K562 (cell line): ENCODE measurements at regions not wholly inside any gene's neighbourhood (a gene's known extent, or its start where the extent isn't known, plus 50 kb on each side); places are given as distances from the start of the nearest gene placed in this dataset.

Experiments
- ATAC-seq: fragments of 200-7000 bp; cut with Tn5 transposase; 3 replicates; pipeline ENCODE4 v1.9.1; 2020; ENCODE audit warnings: moderate library complexity
- BruUV-seq: library from RNA; stranded (reverse); fragments of 400-500 nt; replicated peaks from 2 replicates; lab custom pipeline; 2021; lab: Mats Ljungman, UMichigan
- CTCF ChIA-PET: fragments of 300-600 bp; formaldehyde crosslinking; extraction: SDS; loops from one replicate; lab custom pipeline; 2021; ENCODE audit warnings: low intra/inter-chr PET ratio; lab: Yijun Ruan, JAX
- POLR2A ChIA-PET: fragments of 300-600, 350-650 bp; sonication (Branson Sonifier 250); formaldehyde crosslinking; extraction: SDS; loops from one replicate; lab custom pipeline; 2021; ENCODE audit warnings: antibody characterized with exemption, inconsistent platforms; lab: Yijun Ruan, JAX
- DNase-seq, 4 experiments: peaks; one replicate each; pipeline versions ENCODE4 v3.0.0 to v3.0.0-alpha.2; 2011 to 2018; ENCODE audit warnings: low spot score in 3 of 4, mixed read lengths in 3 of 4; ENCODE audit errors: extremely low read depth in 1 of 4
- FAIRE-seq: peaks from 2 replicates; lab custom pipeline; 2011; peaks lifted over from hg19 to GRCh38; lab: Jason Lieb, UNC
- H2AFZ ChIP-seq: 2 replicates; pipeline ENCODE4 v1.6.0; 2011; ENCODE audit warnings: low read depth, low read length, control low read depth, inconsistent platforms
- H3K27ac ChIP-seq: fragments of 200-600 bp; 3 replicates; pipeline ENCODE4 v1.8.0; 2011; ENCODE audit warnings: low read depth, mild to moderate bottlenecking, control low read depth, inconsistent platforms, low read length, moderate library complexity, mixed read lengths; ENCODE audit errors: extremely low read depth
- H3K27me3 ChIP-seq, 2 experiments: fragments of 300-600 bp in 1 of 2; 2 replicates in 1 of 2; 3 replicates in 1 of 2; pipeline versions ENCODE4 v1.6.0 to v1.8.0; 2011; ENCODE audit warnings: inconsistent platforms in 2 of 2, low read length in 2 of 2, mild to moderate bottlenecking in 1 of 2, mixed read lengths in 1 of 2, moderate library complexity in 1 of 2; ENCODE audit not compliant: control insufficient read depth in 2 of 2, insufficient read depth in 2 of 2
- H3K36me3 ChIP-seq: fragments of 300-600 bp; 3 replicates; pipeline ENCODE4 v1.8.0; 2011; ENCODE audit warnings: mild to moderate bottlenecking, low read length, inconsistent platforms; ENCODE audit not compliant: control insufficient read depth, insufficient read depth
- H3K4me1 ChIP-seq, 2 experiments: fragments of 200-600 bp in 1 of 2; replicated peaks in 1 of 2; 2 replicates in 1 of 2; 3 replicates in 1 of 2; pipeline versions ENCODE4 v1.5.1 to v1.8.0; 2011; ENCODE audit warnings: inconsistent platforms in 2 of 2, low read length in 2 of 2, mild to moderate bottlenecking in 1 of 2, mixed read lengths in 1 of 2, moderate library complexity in 1 of 2; ENCODE audit not compliant: control insufficient read depth in 2 of 2, insufficient read depth in 2 of 2
- H3K4me2 ChIP-seq: 2 replicates; pipeline ENCODE4 v1.6.1; 2011; ENCODE audit warnings: low read length, control low read depth, inconsistent platforms, mixed read lengths; ENCODE audit not compliant: insufficient read depth
- H3K4me3 ChIP-seq: fragments of 200-600 bp; sonication (generic), shearing (Covaris generic); 2 replicates; pipeline ENCODE4 v1.5.1; 2016; ENCODE audit warnings: control low read depth, inconsistent platforms
- H3K79me2 ChIP-seq: fragments of 200-600 bp; 3 replicates; pipeline ENCODE4 v1.8.0; 2011; ENCODE audit warnings: low read length, inconsistent platforms; ENCODE audit not compliant: control insufficient read depth, insufficient read depth
- H3K9ac ChIP-seq, 2 experiments: 2 replicates each; pipeline versions ENCODE4 v1.6.0 to v1.6.1; 2011; ENCODE audit warnings: low read depth in 2 of 2, low read length in 2 of 2, control low read depth in 1 of 2, inconsistent platforms in 1 of 2, mild to moderate bottlenecking in 1 of 2, mixed read lengths in 1 of 2; ENCODE audit not compliant: insufficient read depth in 1 of 2
- H3K9me1 ChIP-seq: one replicate; pipeline ENCODE4 v1.6.0; 2011; ENCODE audit warnings: inconsistent platforms, mild to moderate bottlenecking, low read length, moderate library complexity; ENCODE audit not compliant: control insufficient read depth, insufficient read depth
- H3K9me3 ChIP-seq: replicated peaks from 2 replicates; pipeline ENCODE4 v1.5.1; 2011; ENCODE audit warnings: low read depth, low read length, inconsistent platforms; ENCODE audit not compliant: control insufficient read depth, insufficient read depth
- H4K20me1 ChIP-seq: replicated peaks from 2 replicates; pipeline ENCODE4 v1.6.1; 2011; ENCODE audit warnings: low read length, inconsistent platforms, mixed read lengths; ENCODE audit not compliant: control insufficient read depth, insufficient read depth
- ARID3A ChIP-seq: IDR thresholded peaks from 2 replicates; pipeline ENCODE4 v1.6.1; 2012; ENCODE audit warnings: low read depth, low read length, improper control_type of control experiment, borderline replicate concordance
- ETV1 ChIP-seq: fragments of 450-650 bp; conservative IDR thresholded peaks from 2 replicates; pipeline ENCODE4 v1.6.1; 2016; ENCODE audit warnings: missing genetic modification characterization, control low read depth, low read depth, missing compliant biosample characterization
- GATA2 ChIP-seq: sonication (generic); formaldehyde crosslinking; IDR thresholded peaks from 2 replicates; pipeline ENCODE4 v1.4.0; 2020; ENCODE audit warnings: mild to moderate bottlenecking, missing genetic modification reagents
- POLR2AphosphoS5 ChIP-seq: IDR thresholded peaks from 2 replicates; pipeline ENCODE4 v1.6.1; 2011; ENCODE audit warnings: mild to moderate bottlenecking, low read depth, low read length, moderate library complexity; ENCODE audit not compliant: control insufficient read depth, insufficient read depth
- POLR2B ChIP-seq: fragments of 450-650 bp; IDR thresholded peaks from 2 replicates; pipeline ENCODE4 v1.6.1; 2018; ENCODE audit warnings: low read depth; ENCODE audit not compliant: partially characterized antibody
- SOX6 ChIP-seq: fragments of 450-650 bp; IDR thresholded peaks from 2 replicates; pipeline ENCODE4 v1.6.1; 2014; ENCODE audit warnings: mild to moderate bottlenecking
- ZNF197 ChIP-seq: fragments of 200-800 bp; sonication (Bioruptor generic); IDR thresholded peaks from 2 replicates; pipeline ENCODE4 v1.6.1; 2016; ENCODE audit warnings: low read depth, missing genetic modification characterization, missing compliant biosample characterization
- ZNF511 ChIP-seq: sonication (generic); formaldehyde crosslinking; IDR thresholded peaks from 2 replicates; pipeline ENCODE4 v1.8.0; 2022; ENCODE audit warnings: mild to moderate bottlenecking, missing genetic modification reagents
- WGBS: fragments of 100-300 bp; shearing (Covaris generic); methylation state at CpG from one replicate; pipeline ENCODE4 v1.1.6; 2016; ENCODE audit warnings: low coverage, mixed read lengths; ENCODE audit not compliant: insufficient coverage; ENCODE audit errors: missing lambda C conversion rate; 5-methylcytosine and 5-hydroxymethylcytosine counted together
- in situ Hi-C: fragments of 300-500 bp; cut with MboI; formaldehyde crosslinking; loops from 4 replicates; pipeline ENCODE4 v1.15.0; 2018; ENCODE audit warnings: inconsistent platforms, mixed read lengths
- intact Hi-C: fragments of 100-400 bp; cut with micrococcal nuclease; formaldehyde crosslinking; loops from 2 replicates; pipeline ENCODE4 v1.14.2; 2022

GRCh38 chr2:145168091-145168490 is 648.2 kb upstream of the ZEB2 start:
- no peak overlapping the region for H3K9ac ChIP-seq
- intact Hi-C loops: no loop called here
- no peak for DNase-seq
- POLR2A ChIA-PET: no interaction called here
- CTCF ChIA-PET: no interaction called here
- no peak overlapping the region for H3K4me3 ChIP-seq
- ATAC-seq: no peak
- no peak for FAIRE-seq
- no peaks in the 10 kb centered on the region for H3K36me3 ChIP-seq
- TF ChIP-seq ETV1 (tag): no peak
- no peak for TF ChIP-seq POLR2AphosphoS5
- no peak for TF ChIP-seq POLR2B
- TF ChIP-seq ZNF197 (CRISPR knock-in tag): no peak
- no peak for TF ChIP-seq SOX6
- no peak overlapping the region for H3K27ac ChIP-seq
- no TSS peak for BruUV-seq
- H3K9me1 ChIP-seq: no peaks in the 10 kb centered on the region
- no peak overlapping the region for H2AFZ ChIP-seq
- 41% methylated on average over 5 of the region's 5 CpGs for WGBS
- H3K79me2 ChIP-seq: no peaks in the 10 kb centered on the region
- no peaks in the 10 kb centered on the region for H3K4me1 ChIP-seq
- H4K20me1 ChIP-seq: no peaks in the 10 kb centered on the region
- H3K27me3 ChIP-seq: no peaks in the 10 kb centered on the region
- H3K4me2 ChIP-seq: no peak overlapping the region
- H3K9me3 ChIP-seq: no peaks in the 10 kb centered on the region
- in situ Hi-C loops: no loop called here

GRCh38 chr2:145166731-145167302 is 646.9 kb upstream of the ZEB2 start:
- CTCF ChIA-PET: no interaction called here
- H3K36me3 ChIP-seq: no peaks in the 10 kb centered on the region
- intact Hi-C loops: no loop called here
- H4K20me1 ChIP-seq: no peaks in the 10 kb centered on the region
- ATAC-seq (no peak), DNase-seq (no peak), FAIRE-seq (no peak)
- no peaks in the 10 kb centered on the region for H3K4me1 ChIP-seq
- H2AFZ ChIP-seq: no peak overlapping the region
- no peaks in the 10 kb centered on the region for H3K9me3 ChIP-seq
- H3K9me1 ChIP-seq: no peaks in the 10 kb centered on the region
- H3K4me2 ChIP-seq: no peak overlapping the region
- H3K79me2 ChIP-seq: no peaks in the 10 kb centered on the region
- no peak overlapping the region for H3K27ac ChIP-seq
- no peak overlapping the region for H3K4me3 ChIP-seq
- H3K27me3 ChIP-seq: no peaks in the 10 kb centered on the region
- TF ChIP-seq GATA2 (CRISPR knock-in tag) (no peak), ARID3A (no peak), ZNF511 (CRISPR knock-in tag) (no peak)
- POLR2A ChIA-PET: no interaction called here
- in situ Hi-C loops: no loop called here
- no peak overlapping the region for H3K9ac ChIP-seq
- BruUV-seq: no TSS peak
